Endothelial cell of umbilical vein (primary cell): ENCODE measurements at regions not wholly inside any gene's neighbourhood (a gene's known extent, or its start where the extent isn't known, plus 50 kb on each side); places are given as distances from the start of the nearest gene placed in this dataset.

Experiments
- EZH2 ChIP-seq: IDR thresholded peaks from 2 replicates; pipeline ENCODE4 v1.6.1; 2012; ENCODE audit warnings: borderline replicate concordance, low read depth, mild to moderate bottlenecking, moderate library complexity, low read length, inconsistent platforms; ENCODE audit not compliant: severe bottlenecking
- TF ChIP-seq, protein P1 (sequence below), 2 donors: IDR thresholded peaks; 1 replicate in 1 of 2; 2 replicates in 1 of 2; pipeline ENCODE4 v1.5.1; 2011; ENCODE audit warnings: low read length in 2 of 2, mild to moderate bottlenecking in 2 of 2, moderate library complexity in 2 of 2, control low read depth in 1 of 2, inconsistent platforms in 1 of 2, low read depth in 1 of 2; ENCODE audit not compliant: insufficient read depth in 1 of 2; ENCODE audit errors: extremely low read depth in 1 of 2

DNA sequence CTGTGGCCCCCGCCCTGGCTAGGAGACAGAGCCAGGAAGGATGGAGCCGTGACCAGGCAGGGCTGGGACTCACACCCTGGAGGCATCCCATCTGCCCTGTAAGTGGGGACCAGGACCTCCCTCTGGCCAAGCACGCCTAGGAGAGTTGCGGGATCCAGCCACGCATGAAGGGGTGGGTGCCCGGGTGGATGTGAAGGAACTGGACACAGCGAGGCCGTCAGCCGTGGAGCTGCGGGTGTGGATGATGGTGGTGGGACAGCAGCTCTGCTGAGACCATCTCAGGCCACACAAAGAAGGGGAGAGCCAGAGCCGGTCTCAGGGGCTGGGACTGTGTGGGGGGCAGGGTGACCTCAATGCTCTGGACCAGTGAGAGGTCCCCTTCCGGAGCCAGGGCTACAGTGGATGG is 746.4 kb downstream of the BRD1 start:
- TF ChIP-seq, protein P1, sequence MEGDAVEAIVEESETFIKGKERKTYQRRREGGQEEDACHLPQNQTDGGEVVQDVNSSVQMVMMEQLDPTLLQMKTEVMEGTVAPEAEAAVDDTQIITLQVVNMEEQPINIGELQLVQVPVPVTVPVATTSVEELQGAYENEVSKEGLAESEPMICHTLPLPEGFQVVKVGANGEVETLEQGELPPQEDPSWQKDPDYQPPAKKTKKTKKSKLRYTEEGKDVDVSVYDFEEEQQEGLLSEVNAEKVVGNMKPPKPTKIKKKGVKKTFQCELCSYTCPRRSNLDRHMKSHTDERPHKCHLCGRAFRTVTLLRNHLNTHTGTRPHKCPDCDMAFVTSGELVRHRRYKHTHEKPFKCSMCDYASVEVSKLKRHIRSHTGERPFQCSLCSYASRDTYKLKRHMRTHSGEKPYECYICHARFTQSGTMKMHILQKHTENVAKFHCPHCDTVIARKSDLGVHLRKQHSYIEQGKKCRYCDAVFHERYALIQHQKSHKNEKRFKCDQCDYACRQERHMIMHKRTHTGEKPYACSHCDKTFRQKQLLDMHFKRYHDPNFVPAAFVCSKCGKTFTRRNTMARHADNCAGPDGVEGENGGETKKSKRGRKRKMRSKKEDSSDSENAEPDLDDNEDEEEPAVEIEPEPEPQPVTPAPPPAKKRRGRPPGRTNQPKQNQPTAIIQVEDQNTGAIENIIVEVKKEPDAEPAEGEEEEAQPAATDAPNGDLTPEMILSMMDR (IDR thresholded peaks at IDR 0.05; ENCODE audit: extremely low read depth in 1 of 2, insufficient read depth in 1 of 2, low read depth in 1 of 2, low read length in 2 of 2), result no peak
- no peak for TF ChIP-seq EZH2
